MM.1S (cell line): ENCODE measurements at regions not wholly inside any gene's neighbourhood (a gene's known extent, or its start where the extent isn't known, plus 50 kb on each side); places are given as distances from the start of the nearest gene placed in this dataset.

Experiments used
- DNase-seq: peaks from one replicate; pipeline ENCODE4 v3.0.0-alpha.2; 2015
- H2AFZ ChIP-seq: fragments of 300-600 bp; sonication (generic); 2 replicates; pipeline ENCODE4 v1.6.0; 2016; ENCODE audit warnings: antibody characterized with exemption, low read length
- H3F3A ChIP-seq: fragments of 300-600 bp; sonication (generic); 2 replicates; pipeline ENCODE4 v1.6.1; 2016; ENCODE audit warnings: mild to moderate bottlenecking, antibody characterized with exemption, low read length, moderate library complexity, mixed read lengths; ENCODE audit not compliant: insufficient read depth
- H3K27ac ChIP-seq: fragments of 300-600 bp; sonication (generic); 2 replicates; pipeline ENCODE4 v1.5.1; 2016; ENCODE audit warnings: mild to moderate bottlenecking, low read length
- H3K27me3 ChIP-seq: fragments of 300-600 bp; sonication (generic); replicated peaks from 2 replicates; pipeline ENCODE4 v1.6.0; 2016; ENCODE audit warnings: low read length; ENCODE audit not compliant: insufficient read depth
- H3K36me3 ChIP-seq: fragments of 300-600 bp; sonication (generic); replicated peaks from 2 replicates; pipeline ENCODE4 v1.6.1; 2016; ENCODE audit warnings: mild to moderate bottlenecking, low read length, mixed read lengths; ENCODE audit not compliant: insufficient read depth
- H3K4me1 ChIP-seq: fragments of 300-600 bp; sonication (generic); 2 replicates; pipeline ENCODE4 v1.6.1; 2016; ENCODE audit warnings: low read length, mixed read lengths
- H3K4me2 ChIP-seq: fragments of 300-600 bp; sonication (generic); 2 replicates; pipeline ENCODE4 v1.6.0; 2016; ENCODE audit warnings: low read depth, low read length
- H3K4me3 ChIP-seq: fragments of 300-600 bp; sonication (generic); 2 replicates; pipeline ENCODE4 v1.5.1; 2016; ENCODE audit warnings: low read length, mixed read lengths
- H3K79me2 ChIP-seq: fragments of 300-600 bp; sonication (generic); 2 replicates; pipeline ENCODE4 v1.6.1; 2016; ENCODE audit warnings: mixed run types, low read length, mixed read lengths
- H3K9ac ChIP-seq: fragments of 300-600 bp; sonication (generic); 2 replicates; pipeline ENCODE4 v1.6.1; 2016; ENCODE audit warnings: low read length, mixed read lengths
- H3K9me2 ChIP-seq: fragments of 300-600 bp; sonication (generic); replicated peaks from 2 replicates; pipeline ENCODE4 v1.6.1; 2016; ENCODE audit warnings: mild to moderate bottlenecking, low read length, mixed read lengths; ENCODE audit not compliant: insufficient read depth
- H3K9me3 ChIP-seq: fragments of 300-600 bp; sonication (generic); replicated peaks from 2 replicates; pipeline ENCODE4 v1.6.1; 2016; ENCODE audit warnings: mild to moderate bottlenecking, low read length, mixed read lengths; ENCODE audit not compliant: insufficient read depth
- H4K20me1 ChIP-seq: fragments of 300-600 bp; sonication (generic); 2 replicates; pipeline ENCODE4 v1.6.1; 2016; ENCODE audit warnings: mild to moderate bottlenecking, low read length, moderate library complexity, mixed read lengths; ENCODE audit not compliant: insufficient read depth
- EZH2 ChIP-seq: fragments of 300-600 bp; sonication (generic); optimal IDR thresholded peaks from 2 replicates; pipeline ENCODE3; 2017; ENCODE audit warnings: low read depth, mild to moderate bottlenecking, antibody characterized with exemption, low read length, mixed read lengths
- EZH2phosphoT487 ChIP-seq: fragments of 300-600 bp; sonication (generic); IDR thresholded peaks from 2 replicates; pipeline ENCODE4 v1.6.1; 2018; ENCODE audit warnings: antibody characterized with exemption, low read length
- TF ChIP-seq, protein P1 (sequence below): fragments of 300-600 bp; sonication (generic); IDR thresholded peaks from 2 replicates; pipeline ENCODE4 v1.5.1; 2016; ENCODE audit warnings: antibody characterized with exemption, low read length, mixed read lengths

- no peaks in the 10 kb centered on the region for H3F3A ChIP-seq
- H3K9me2 ChIP-seq = no peaks in the 10 kb centered on the region
- H4K20me1 ChIP-seq = no peaks in the 10 kb centered on the region
- no peak overlapping the region for H3K4me3 ChIP-seq
- H3K79me2 ChIP-seq = no peaks in the 10 kb centered on the region
- no peak overlapping the region for H3K27ac ChIP-seq
- DNase-seq = no peak
- H3K4me1 ChIP-seq = no peaks in the 10 kb centered on the region
- no peak overlapping the region for H3K9ac ChIP-seq
- no peaks in the 10 kb centered on the region for H3K27me3 ChIP-seq
- no peaks in the 10 kb centered on the region for H3K36me3 ChIP-seq
- no peak overlapping the region for H3K4me2 ChIP-seq
- no peak overlapping the region for H2AFZ ChIP-seq
- TF ChIP-seq, protein P1, sequence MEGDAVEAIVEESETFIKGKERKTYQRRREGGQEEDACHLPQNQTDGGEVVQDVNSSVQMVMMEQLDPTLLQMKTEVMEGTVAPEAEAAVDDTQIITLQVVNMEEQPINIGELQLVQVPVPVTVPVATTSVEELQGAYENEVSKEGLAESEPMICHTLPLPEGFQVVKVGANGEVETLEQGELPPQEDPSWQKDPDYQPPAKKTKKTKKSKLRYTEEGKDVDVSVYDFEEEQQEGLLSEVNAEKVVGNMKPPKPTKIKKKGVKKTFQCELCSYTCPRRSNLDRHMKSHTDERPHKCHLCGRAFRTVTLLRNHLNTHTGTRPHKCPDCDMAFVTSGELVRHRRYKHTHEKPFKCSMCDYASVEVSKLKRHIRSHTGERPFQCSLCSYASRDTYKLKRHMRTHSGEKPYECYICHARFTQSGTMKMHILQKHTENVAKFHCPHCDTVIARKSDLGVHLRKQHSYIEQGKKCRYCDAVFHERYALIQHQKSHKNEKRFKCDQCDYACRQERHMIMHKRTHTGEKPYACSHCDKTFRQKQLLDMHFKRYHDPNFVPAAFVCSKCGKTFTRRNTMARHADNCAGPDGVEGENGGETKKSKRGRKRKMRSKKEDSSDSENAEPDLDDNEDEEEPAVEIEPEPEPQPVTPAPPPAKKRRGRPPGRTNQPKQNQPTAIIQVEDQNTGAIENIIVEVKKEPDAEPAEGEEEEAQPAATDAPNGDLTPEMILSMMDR = no peak
- TF ChIP-seq EZH2phosphoT487 (no peak), EZH2 (no peak)
- H3K9me3 ChIP-seq = no peaks in the 10 kb centered on the region
These were observed 57.7 kb downstream of the SOX3 start for GRCh38 chrX:140447150-140447549.

- H3K4me2 ChIP-seq = no peak overlapping the region
- TF ChIP-seq EZH2phosphoT487 (no peak), EZH2 (no peak)
- TF ChIP-seq, protein P1 = no peak
- H3K27ac ChIP-seq = no peak overlapping the region
- H3K9me2 ChIP-seq = no peaks in the 10 kb centered on the region
- no peaks in the 10 kb centered on the region for H3K27me3 ChIP-seq
- H3K9ac ChIP-seq = no peak overlapping the region
- no peaks in the 10 kb centered on the region for H3K36me3 ChIP-seq
- no peak for DNase-seq
- H3K4me1 ChIP-seq = no peaks in the 10 kb centered on the region
- H2AFZ ChIP-seq = no peak overlapping the region
- H3K4me3 ChIP-seq = no peak overlapping the region
- H4K20me1 ChIP-seq = no peaks in the 10 kb centered on the region
- H3F3A ChIP-seq = no peaks in the 10 kb centered on the region
- H3K79me2 ChIP-seq = no peaks in the 10 kb centered on the region
- no peaks in the 10 kb centered on the region for H3K9me3 ChIP-seq
These were observed 64.0 kb downstream of the SOX3 start for GRCh38 chrX:140440876-140441275.

- no peak overlapping the region for H3K27ac ChIP-seq
- H3K9me3 ChIP-seq = no peaks in the 10 kb centered on the region
- no peaks in the 10 kb centered on the region for H3K36me3 ChIP-seq
- no peaks in the 10 kb centered on the region for H3K27me3 ChIP-seq
- no peak overlapping the region for H3K9ac ChIP-seq
- H2AFZ ChIP-seq = no peak overlapping the region
- H3K4me1 ChIP-seq = no peaks in the 10 kb centered on the region
- H3K79me2 ChIP-seq = no peaks in the 10 kb centered on the region
- no peaks in the 10 kb centered on the region for H4K20me1 ChIP-seq
- no peaks in the 10 kb centered on the region for H3K9me2 ChIP-seq
- no peak for DNase-seq
- H3K4me3 ChIP-seq = no peak overlapping the region
- H3K4me2 ChIP-seq = no peak overlapping the region
- no peak for TF ChIP-seq EZH2phosphoT487
- no peak for TF ChIP-seq EZH2
- TF ChIP-seq, protein P1 = no peak
- no peaks in the 10 kb centered on the region for H3F3A ChIP-seq
These were observed 65.4 kb downstream of the SOX3 start for GRCh38 chrX:140439476-140439875.
